Adrenal gland (tissue), 9 donors: ENCODE measurements at regions not wholly inside any gene's neighbourhood (a gene's known extent, or its start where the extent isn't known, plus 50 kb on each side); places are given as distances from the start of the nearest gene placed in this dataset.

Experiments used
- DNase-seq, 7 donors: peaks; one replicate each; pipeline ENCODE4 v3.0.0-alpha.2; 2019 to 2020
- H3K27ac ChIP-seq, 5 donors: fragments of 200-600 bp; sonication (generic) in 4 of 5; 1 replicate in 3 of 5; 2 replicates in 2 of 5; pipeline versions ENCODE4 v1.5.1 to v1.8.0; 2016 to 2020; ENCODE audit warnings: mild to moderate bottlenecking in 1 of 5
- H3K27me3 ChIP-seq: fragments of 200-600 bp; 2 replicates; pipeline ENCODE4 v1.8.0; 2021
- H3K36me3 ChIP-seq, 2 donors: fragments of 200-600 bp; replicated peaks in 1 of 2; 1 replicate in 1 of 2; 2 replicates in 1 of 2; pipeline versions ENCODE4 v1.5.1 to v1.8.0; 2018 to 2022
- H3K4me1 ChIP-seq, 2 donors: fragments of 200-600 bp; replicated peaks in 1 of 2; 1 replicate in 1 of 2; 2 replicates in 1 of 2; pipeline versions ENCODE4 v1.5.1 to v1.8.0; 2018 to 2021
- H3K4me3 ChIP-seq, 4 donors: fragments of 200-600 bp; sonication (generic) in 3 of 4; one replicate each; pipeline ENCODE4 v1.5.1; 2016 to 2018
- H3K9me3 ChIP-seq, 3 donors: fragments of 200-600 bp; sonication (generic) in 1 of 3; replicated peaks in 1 of 3; 1 replicate in 2 of 3; 2 replicates in 1 of 3; pipeline versions ENCODE4 v1.5.1 to v1.8.0; 2016 to 2021
- POLR2A ChIP-seq, 2 donors: fragments of 450-650 bp; IDR thresholded peaks; one replicate each; pipeline ENCODE4 v1.6.1; 2017; ENCODE audit warnings: antibody characterized with exemption in 2 of 2, mild to moderate bottlenecking in 2 of 2, moderate library complexity in 1 of 2
- WGBS, 4 donors: extraction: QIAGEN DNeasy Blood & Tissue Kit in 2 of 4; methylation state at CpG; one replicate each; pipeline versions ENCODE4 v1.1.5 to v1.1.7; 2013 to 2017; 5-methylcytosine and 5-hydroxymethylcytosine counted together
- intact Hi-C, 2 donors: fragments of 100-400 bp; cut with DNase I; formaldehyde crosslinking; loops; one replicate each; pipeline versions ENCODE4 v1.14.1 to v1.15.0; 2022 to 2023
- TF ChIP-seq, protein P1 (sequence below), 6 experiments: fragments of 450-650 bp in 4 of 6; fragments of 200-600 bp in 2 of 6; sonication (generic) in 1 of 6; IDR thresholded peaks; 1 replicate in 5 of 6; 2 replicates in 1 of 6; pipeline versions ENCODE4 v1.5.1 to v1.8.0; 2016 to 2021; ENCODE audit warnings: antibody characterized with exemption in 6 of 6, mild to moderate bottlenecking in 2 of 6, moderate library complexity in 1 of 6
- donor health status: healthy with polysubstance abuse.
- donor health status: Bipolar disorder and iron deficiency.
- donor health status: DM: yes; HTN: yes; CAD: no.
- donor health status: DM: no; HTN: no; CAD: no.
- donor health status: DM: no; HTN: no; CAD: no.

GRCh38 chr18:78639006-78639950 is 340.3 kb upstream of the SALL3 start:
- 57 to 66% (median 60%) methylated on average over 21 to 23 of the region's 23 CpGs for WGBS, 4 donors
- DNase-seq = no peak
- intact Hi-C loops = no loop called here
- no peaks in the 10 kb centered on the region for H3K9me3 ChIP-seq
- H3K27ac ChIP-seq = no peak overlapping the region
- no peak overlapping the region for H3K4me3 ChIP-seq
- TF ChIP-seq, protein P1, sequence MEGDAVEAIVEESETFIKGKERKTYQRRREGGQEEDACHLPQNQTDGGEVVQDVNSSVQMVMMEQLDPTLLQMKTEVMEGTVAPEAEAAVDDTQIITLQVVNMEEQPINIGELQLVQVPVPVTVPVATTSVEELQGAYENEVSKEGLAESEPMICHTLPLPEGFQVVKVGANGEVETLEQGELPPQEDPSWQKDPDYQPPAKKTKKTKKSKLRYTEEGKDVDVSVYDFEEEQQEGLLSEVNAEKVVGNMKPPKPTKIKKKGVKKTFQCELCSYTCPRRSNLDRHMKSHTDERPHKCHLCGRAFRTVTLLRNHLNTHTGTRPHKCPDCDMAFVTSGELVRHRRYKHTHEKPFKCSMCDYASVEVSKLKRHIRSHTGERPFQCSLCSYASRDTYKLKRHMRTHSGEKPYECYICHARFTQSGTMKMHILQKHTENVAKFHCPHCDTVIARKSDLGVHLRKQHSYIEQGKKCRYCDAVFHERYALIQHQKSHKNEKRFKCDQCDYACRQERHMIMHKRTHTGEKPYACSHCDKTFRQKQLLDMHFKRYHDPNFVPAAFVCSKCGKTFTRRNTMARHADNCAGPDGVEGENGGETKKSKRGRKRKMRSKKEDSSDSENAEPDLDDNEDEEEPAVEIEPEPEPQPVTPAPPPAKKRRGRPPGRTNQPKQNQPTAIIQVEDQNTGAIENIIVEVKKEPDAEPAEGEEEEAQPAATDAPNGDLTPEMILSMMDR (IDR thresholded peaks at IDR 0.05) = no peak
- TF ChIP-seq POLR2A (IDR thresholded peaks at IDR 0.05) = no peak
- no peaks in the 10 kb centered on the region for H3K4me1 ChIP-seq
- no peaks in the 10 kb centered on the region for H3K36me3 ChIP-seq
- no peaks in the 10 kb centered on the region for H3K27me3 ChIP-seq

GRCh38 chr18:78640246-78640995 is 339.2 kb upstream of the SALL3 start:
- intact Hi-C loops = no loop called here

DNA sequence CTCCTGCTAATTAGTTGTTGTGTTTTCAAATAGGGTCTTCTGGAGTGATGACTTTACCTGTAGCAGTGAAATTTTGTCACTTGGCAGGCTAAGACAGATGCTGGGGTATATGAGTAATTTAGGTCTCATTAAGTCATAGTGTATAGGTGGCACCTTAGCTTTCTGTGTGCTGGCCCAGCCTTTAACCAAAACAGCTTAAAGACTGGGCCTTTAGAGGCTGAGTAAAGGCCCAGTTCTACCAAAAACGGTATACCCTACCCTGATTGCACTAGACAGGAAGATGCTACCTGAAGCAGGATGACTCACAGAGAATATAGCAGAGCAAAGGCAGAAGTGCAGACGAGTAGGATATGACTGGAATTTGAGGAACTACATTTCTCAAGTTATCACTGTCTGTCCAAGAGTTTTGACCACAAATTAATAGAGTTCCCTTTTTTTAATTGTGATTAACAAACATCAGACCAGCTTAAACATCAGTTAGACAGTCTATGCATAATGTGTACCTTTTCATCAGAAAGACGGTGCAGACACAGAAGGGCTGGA is 337.9 kb upstream of the SALL3 start:
- Histone ChIP-seq H3K9me3 (no peaks in the 10 kb centered on the region), H3K4me3 (no peak overlapping the region), H3K27me3 (no peaks in the 10 kb centered on the region), H3K27ac (no peak overlapping the region), H3K36me3 (no peaks in the 10 kb centered on the region), H3K4me1 (no peaks in the 10 kb centered on the region)
- no peak for DNase-seq
- TF ChIP-seq POLR2A (IDR thresholded peaks at IDR 0.05) = no peak
- TF ChIP-seq, protein P1 (IDR thresholded peaks at IDR 0.05) = no peak
- WGBS, 4 donors = 18 to 21% (median 20%) methylated on average over 3 of the region's 3 CpGs
- intact Hi-C loops = no loop called here

More at GRCh38 chr18:78640246-78640995, 339.2 kb upstream of the SALL3 start:
- Histone ChIP-seq H3K4me1 (no peaks in the 10 kb centered on the region), H3K9me3 (no peaks in the 10 kb centered on the region), H3K36me3 (no peaks in the 10 kb centered on the region), H3K27ac (no peak overlapping the region), H3K27me3 (no peaks in the 10 kb centered on the region), H3K4me3 (no peak overlapping the region)
- TF ChIP-seq POLR2A (IDR thresholded peaks at IDR 0.05) = no peak
- TF ChIP-seq, protein P1 (IDR thresholded peaks at IDR 0.05) = no peak
- 55 to 70% (median 66%) methylated on average over 8 of the region's 8 CpGs for WGBS, 4 donors
- DNase-seq = peak in 1 of 7 donors; percentile 5

GRCh38 chr18:78642296-78642951 is 337.2 kb upstream of the SALL3 start:
- no peak for TF ChIP-seq POLR2A (IDR thresholded peaks at IDR 0.05)
- TF ChIP-seq, protein P1 (IDR thresholded peaks at IDR 0.05) = no peak
- 22 to 35% (median 34%) methylated on average over 11 of the region's 11 CpGs for WGBS, 4 donors
- intact Hi-C loops = no loop called here
- Histone ChIP-seq H3K9me3 (no peaks in the 10 kb centered on the region), H3K27me3 (no peaks in the 10 kb centered on the region), H3K4me1 (no peaks in the 10 kb centered on the region), H3K4me3 (no peak overlapping the region), H3K27ac (no peak overlapping the region), H3K36me3 (no peaks in the 10 kb centered on the region)
- DNase-seq = no peak
